ENCODE measurements at regions not wholly inside any gene's neighbourhood (a gene's known extent, or its start where the extent isn't known, plus 50 kb on each side); places are given as distances from the start of the nearest gene placed in this dataset.

DNA sequence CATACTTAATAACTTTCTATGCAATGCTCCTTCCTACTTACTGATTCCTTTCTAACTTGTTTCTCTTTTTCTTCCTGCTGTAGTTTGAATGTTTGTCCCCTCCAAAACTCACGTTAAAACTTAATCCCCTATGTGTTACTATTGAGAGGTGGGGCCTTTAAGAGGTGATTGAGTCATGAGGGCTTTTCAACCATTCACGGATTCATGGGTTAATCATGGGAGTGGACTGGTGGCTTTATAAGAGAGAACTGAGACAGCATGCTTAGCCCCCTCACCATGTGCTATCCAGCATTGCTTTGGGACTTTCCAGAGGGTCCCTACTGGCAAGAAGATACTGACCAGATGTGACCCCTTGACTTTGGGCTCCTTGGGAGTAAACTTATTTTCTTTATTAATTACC, 66.0 kb upstream of the TRIM9 start:
- DNase-seq (ENCODE audit: low read depth, low spot score) (no peak), ATAC-seq (no peak)
- Histone ChIP-seq H3K4me1 (ENCODE audit: control insufficient read depth in 1 of 2, insufficient read depth in 2 of 2, low read length in 2 of 2) (no peaks in the 10 kb centered on the region), H3K27ac (ENCODE audit: low read depth, low read length) (no peak overlapping the region), H3K36me3 (ENCODE audit: control insufficient read depth in 1 of 2, insufficient read depth in 2 of 2, low read length in 2 of 2) (no peaks in the 10 kb centered on the region), H3K79me2 (ENCODE audit: insufficient read depth, low read length) (no peaks in the 10 kb centered on the region), H3K9ac (ENCODE audit: low read length) (no peak overlapping the region), H3K9me3 (ENCODE audit: control insufficient read depth in 1 of 2, insufficient read depth in 1 of 2, low read depth in 1 of 2, low read length in 2 of 2) (no peaks in the 10 kb centered on the region), H3K27me3 (ENCODE audit: insufficient read depth, low read length) (no peaks in the 10 kb centered on the region), H4K20me1 (ENCODE audit: insufficient read depth) (no peaks in the 10 kb centered on the region), H3K4me3 (replicated peaks in 1 of 2; ENCODE audit: low read depth in 1 of 2, low read length in 2 of 2) (no peak overlapping the region), H2AFZ (ENCODE audit: low read depth, low read length, poor library complexity, severe bottlenecking) (no peak overlapping the region), H3K9me2 (ENCODE audit: insufficient read depth) (no peaks in the 10 kb centered on the region), H3K4me2 (ENCODE audit: low read length) (no peak overlapping the region)
- TF ChIP-seq SIN3A (IDR thresholded peaks at IDR 0.05; ENCODE audit: low read depth) (no peak), SP1 (IDR thresholded peaks at IDR 0.05; ENCODE audit: low read depth) (no peak), ZFX (IDR thresholded peaks at IDR 0.05) (no peak), EZH2phosphoT487 (IDR thresholded peaks at IDR 0.05; ENCODE audit: borderline replicate concordance) (no peak), YY1 (IDR thresholded peaks at IDR 0.05; ENCODE audit: extremely low read depth, insufficient replicate concordance, low read depth, low read length) (no peak)
- TF ChIP-seq, protein P1, sequence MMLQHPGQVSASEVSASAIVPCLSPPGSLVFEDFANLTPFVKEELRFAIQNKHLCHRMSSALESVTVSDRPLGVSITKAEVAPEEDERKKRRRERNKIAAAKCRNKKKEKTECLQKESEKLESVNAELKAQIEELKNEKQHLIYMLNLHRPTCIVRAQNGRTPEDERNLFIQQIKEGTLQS (IDR thresholded peaks at IDR 0.05), result no peak
- TF ChIP-seq, protein P2, sequence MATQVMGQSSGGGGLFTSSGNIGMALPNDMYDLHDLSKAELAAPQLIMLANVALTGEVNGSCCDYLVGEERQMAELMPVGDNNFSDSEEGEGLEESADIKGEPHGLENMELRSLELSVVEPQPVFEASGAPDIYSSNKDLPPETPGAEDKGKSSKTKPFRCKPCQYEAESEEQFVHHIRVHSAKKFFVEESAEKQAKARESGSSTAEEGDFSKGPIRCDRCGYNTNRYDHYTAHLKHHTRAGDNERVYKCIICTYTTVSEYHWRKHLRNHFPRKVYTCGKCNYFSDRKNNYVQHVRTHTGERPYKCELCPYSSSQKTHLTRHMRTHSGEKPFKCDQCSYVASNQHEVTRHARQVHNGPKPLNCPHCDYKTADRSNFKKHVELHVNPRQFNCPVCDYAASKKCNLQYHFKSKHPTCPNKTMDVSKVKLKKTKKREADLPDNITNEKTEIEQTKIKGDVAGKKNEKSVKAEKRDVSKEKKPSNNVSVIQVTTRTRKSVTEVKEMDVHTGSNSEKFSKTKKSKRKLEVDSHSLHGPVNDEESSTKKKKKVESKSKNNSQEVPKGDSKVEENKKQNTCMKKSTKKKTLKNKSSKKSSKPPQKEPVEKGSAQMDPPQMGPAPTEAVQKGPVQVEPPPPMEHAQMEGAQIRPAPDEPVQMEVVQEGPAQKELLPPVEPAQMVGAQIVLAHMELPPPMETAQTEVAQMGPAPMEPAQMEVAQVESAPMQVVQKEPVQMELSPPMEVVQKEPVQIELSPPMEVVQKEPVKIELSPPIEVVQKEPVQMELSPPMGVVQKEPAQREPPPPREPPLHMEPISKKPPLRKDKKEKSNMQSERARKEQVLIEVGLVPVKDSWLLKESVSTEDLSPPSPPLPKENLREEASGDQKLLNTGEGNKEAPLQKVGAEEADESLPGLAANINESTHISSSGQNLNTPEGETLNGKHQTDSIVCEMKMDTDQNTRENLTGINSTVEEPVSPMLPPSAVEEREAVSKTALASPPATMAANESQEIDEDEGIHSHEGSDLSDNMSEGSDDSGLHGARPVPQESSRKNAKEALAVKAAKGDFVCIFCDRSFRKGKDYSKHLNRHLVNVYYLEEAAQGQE (IDR thresholded peaks at IDR 0.05; ENCODE audit: low read depth), result no peak
- BruUV-seq (replicated peaks), result no TSS peak
- ChIA-PET CTCF (no interaction called here), RAD21 (ENCODE audit: low non-redundant PET in 1 of 2, low total read pairs in 2 of 2, uncharacterized antibody in 2 of 2, unreplicated experiment in 2 of 2) (no interaction called here), POLR2A (no interaction called here)
- intact Hi-C loops (cut with micrococcal nuclease), result no loop called here

DNA sequence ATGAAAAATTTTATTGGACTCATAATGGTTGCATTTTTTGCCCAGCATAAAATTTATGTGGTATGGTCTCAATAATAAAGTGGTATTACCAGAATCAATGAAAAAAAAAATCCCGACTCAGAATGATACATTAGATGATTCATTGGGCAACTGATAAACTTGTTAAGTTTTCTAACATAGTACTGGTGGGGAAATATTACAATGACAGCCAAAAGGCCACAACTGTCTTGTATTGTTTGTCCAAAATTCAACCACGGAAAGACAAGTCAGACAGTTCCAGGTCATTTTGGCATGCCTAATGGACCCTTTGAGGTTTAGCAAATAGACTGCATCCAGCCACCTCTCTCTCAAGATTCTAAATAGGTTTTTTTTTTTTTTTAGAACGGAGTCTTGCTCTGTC, 70.5 kb upstream of the TRIM9 start:
- Histone ChIP-seq H3K4me1 (ENCODE audit: control insufficient read depth in 1 of 2, insufficient read depth in 2 of 2, low read length in 2 of 2) (peaks cover 0 to 4% of the 10 kb centered on the region in 2 experiments; a peak in 1 of 4 replicates), H3K4me2 (ENCODE audit: low read length) (no peak overlapping the region), H3K27me3 (ENCODE audit: insufficient read depth, low read length) (no peaks in the 10 kb centered on the region), H3K9me3 (ENCODE audit: control insufficient read depth in 1 of 2, insufficient read depth in 1 of 2, low read depth in 1 of 2, low read length in 2 of 2) (no peaks in the 10 kb centered on the region), H3K36me3 (ENCODE audit: control insufficient read depth in 1 of 2, insufficient read depth in 2 of 2, low read length in 2 of 2) (no peaks in the 10 kb centered on the region), H3K9ac (ENCODE audit: low read length) (no peak overlapping the region), H3K27ac (ENCODE audit: low read depth, low read length) (no peak overlapping the region), H2AFZ (ENCODE audit: low read depth, low read length, poor library complexity, severe bottlenecking) (no peak overlapping the region), H3K79me2 (ENCODE audit: insufficient read depth, low read length) (no peaks in the 10 kb centered on the region), H4K20me1 (ENCODE audit: insufficient read depth) (no peaks in the 10 kb centered on the region), H3K9me2 (ENCODE audit: insufficient read depth) (no peaks in the 10 kb centered on the region), H3K4me3 (replicated peaks in 1 of 2; ENCODE audit: low read depth in 1 of 2, low read length in 2 of 2) (no peak overlapping the region)
- CTCF ChIA-PET, result no interaction called here
- POLR2A ChIA-PET, result no interaction called here
- ATAC-seq, result no peak
- intact Hi-C loops (cut with micrococcal nuclease), result no loop called here
- RAD21 ChIA-PET (ENCODE audit: low non-redundant PET in 1 of 2, low total read pairs in 2 of 2, uncharacterized antibody in 2 of 2, unreplicated experiment in 2 of 2), result no interaction called here
- DNase-seq (ENCODE audit: low read depth, low spot score), result no peak
- BruUV-seq (replicated peaks), result no TSS peak
- TF ChIP-seq, protein P2 (IDR thresholded peaks at IDR 0.05; ENCODE audit: low read depth), result no peak
- TF ChIP-seq SIN3A (IDR thresholded peaks at IDR 0.05; ENCODE audit: low read depth) (no peak), EGR1 (IDR thresholded peaks at IDR 0.05; ENCODE audit: low read depth) (no peak), POLR2AphosphoS5 (IDR thresholded peaks at IDR 0.05; ENCODE audit: low read depth, low read length) (no peak), EZH2 (IDR thresholded peaks at IDR 0.05) (no peak), EZH2phosphoT487 (IDR thresholded peaks at IDR 0.05; ENCODE audit: borderline replicate concordance) (no peak)
- TF ChIP-seq, protein P3, sequence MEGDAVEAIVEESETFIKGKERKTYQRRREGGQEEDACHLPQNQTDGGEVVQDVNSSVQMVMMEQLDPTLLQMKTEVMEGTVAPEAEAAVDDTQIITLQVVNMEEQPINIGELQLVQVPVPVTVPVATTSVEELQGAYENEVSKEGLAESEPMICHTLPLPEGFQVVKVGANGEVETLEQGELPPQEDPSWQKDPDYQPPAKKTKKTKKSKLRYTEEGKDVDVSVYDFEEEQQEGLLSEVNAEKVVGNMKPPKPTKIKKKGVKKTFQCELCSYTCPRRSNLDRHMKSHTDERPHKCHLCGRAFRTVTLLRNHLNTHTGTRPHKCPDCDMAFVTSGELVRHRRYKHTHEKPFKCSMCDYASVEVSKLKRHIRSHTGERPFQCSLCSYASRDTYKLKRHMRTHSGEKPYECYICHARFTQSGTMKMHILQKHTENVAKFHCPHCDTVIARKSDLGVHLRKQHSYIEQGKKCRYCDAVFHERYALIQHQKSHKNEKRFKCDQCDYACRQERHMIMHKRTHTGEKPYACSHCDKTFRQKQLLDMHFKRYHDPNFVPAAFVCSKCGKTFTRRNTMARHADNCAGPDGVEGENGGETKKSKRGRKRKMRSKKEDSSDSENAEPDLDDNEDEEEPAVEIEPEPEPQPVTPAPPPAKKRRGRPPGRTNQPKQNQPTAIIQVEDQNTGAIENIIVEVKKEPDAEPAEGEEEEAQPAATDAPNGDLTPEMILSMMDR (IDR thresholded peaks at IDR 0.05 in 2 of 3, conservative IDR thresholded peaks at IDR 0.05 in 1 of 3; ENCODE audit: borderline replicate concordance in 1 of 3, insufficient read depth in 1 of 3, low read depth in 2 of 3, low read length in 2 of 3), result no peak

All from HCT116 (cell line).